GM12892 (cell line): ENCODE measurements at regions not wholly inside any gene's neighbourhood (a gene's known extent, or its start where the extent isn't known, plus 50 kb on each side); places are given as distances from the start of the nearest gene placed in this dataset.

Source experiments
- POLR2A ChIP-seq: IDR thresholded peaks from 2 replicates; pipeline ENCODE4 v1.6.1; 2011; ENCODE audit warnings: low read depth, low read length, control low read depth
- POLR2AphosphoS5 ChIP-seq: IDR thresholded peaks from 2 replicates; pipeline ENCODE4 v1.6.1; 2011; ENCODE audit warnings: low read depth, low read length, control low read depth
- TAF1 ChIP-seq: IDR thresholded peaks from 2 replicates; pipeline ENCODE4 v1.6.1; 2011; ENCODE audit warnings: low read depth, mild to moderate bottlenecking, control low read depth, low read length, borderline replicate concordance

- no peak for TF ChIP-seq POLR2AphosphoS5
- no peak for TF ChIP-seq POLR2A
- TF ChIP-seq TAF1: no peak
These were observed 686.0 kb upstream of the MMS22L start for GRCh38 chr6:97969065-97969464.
